Panc1 (cell line): ENCODE measurements at regions not wholly inside any gene's neighbourhood (a gene's known extent, or its start where the extent isn't known, plus 50 kb on each side); places are given as distances from the start of the nearest gene placed in this dataset.

ENCODE experiments used
- CTCF ChIP-seq: fragments of 450-650 bp; IDR thresholded peaks from 2 replicates; pipeline ENCODE4 v1.5.1; 2017; ENCODE audit warnings: mild to moderate bottlenecking
- REST ChIP-seq, 2 experiments: IDR thresholded peaks; 2 replicates each; pipeline ENCODE4 v1.6.1; 2011 to 2012; ENCODE audit warnings: low read depth in 2 of 2, control low read depth in 1 of 2, low read length in 1 of 2, mild to moderate bottlenecking in 1 of 2, moderate library complexity in 1 of 2; ENCODE audit not compliant: insufficient read depth in 1 of 2

- TF ChIP-seq CTCF: no peak
- no peak for TF ChIP-seq REST (IDR thresholded peaks at IDR 0.05; ENCODE audit: insufficient read depth in 1 of 2, low read depth in 2 of 2, low read length in 1 of 2)
These were observed 54.0 kb upstream of the CENPW start for GRCh38 chr6:126285871-126286365.
